IMR-90 (cell line): ENCODE measurements at regions not wholly inside any gene's neighbourhood (a gene's known extent, or its start where the extent isn't known, plus 50 kb on each side); places are given as distances from the start of the nearest gene placed in this dataset.

Source experiments
- CEBPB ChIP-seq: IDR thresholded peaks from 2 replicates; pipeline ENCODE4 v1.6.1; 2012; ENCODE audit warnings: low read depth, low read length, improper control_type of control experiment
- CHD1 ChIP-seq: IDR thresholded peaks from 2 replicates; pipeline ENCODE4 v1.6.1; 2012; ENCODE audit warnings: low read depth, low read length, improper control_type of control experiment
- CTCF ChIP-seq: conservative IDR thresholded peaks from 2 replicates; pipeline ENCODE4 v1.5.1; 2012; ENCODE audit warnings: mild to moderate bottlenecking, low read depth, low read length, improper control_type of control experiment
- MAFK ChIP-seq: IDR thresholded peaks from 2 replicates; pipeline ENCODE4 v1.6.1; 2012; ENCODE audit warnings: low read depth, low read length, improper control_type of control experiment
- MAZ ChIP-seq: IDR thresholded peaks from 2 replicates; pipeline ENCODE4 v1.6.1; 2012; ENCODE audit warnings: low read depth, mild to moderate bottlenecking, low read length, improper control_type of control experiment, moderate library complexity, borderline replicate concordance
- MXI1 ChIP-seq: IDR thresholded peaks from 2 replicates; pipeline ENCODE4 v1.6.1; 2012; ENCODE audit warnings: low read depth, mild to moderate bottlenecking, low read length, moderate library complexity, borderline replicate concordance
- POLR2A ChIP-seq: IDR thresholded peaks from 2 replicates; pipeline ENCODE4 v1.6.1; 2012; ENCODE audit warnings: mild to moderate bottlenecking, low read depth, low read length
- RAD21 ChIP-seq: IDR thresholded peaks from 2 replicates; pipeline ENCODE4 v1.6.1; 2012; ENCODE audit warnings: low read length, improper control_type of control experiment
- RCOR1 ChIP-seq: IDR thresholded peaks from 2 replicates; pipeline ENCODE4 v1.6.1; 2012; ENCODE audit warnings: mild to moderate bottlenecking, low read length, improper control_type of control experiment; ENCODE audit not compliant: insufficient replicate concordance
- TF ChIP-seq, protein P1 (sequence below): fragments of 150-350 bp; IDR thresholded peaks from 2 replicates; pipeline ENCODE4 v1.6.1; 2017; ENCODE audit warnings: mild to moderate bottlenecking, antibody characterized with exemption, low read length, low read depth

DNA sequence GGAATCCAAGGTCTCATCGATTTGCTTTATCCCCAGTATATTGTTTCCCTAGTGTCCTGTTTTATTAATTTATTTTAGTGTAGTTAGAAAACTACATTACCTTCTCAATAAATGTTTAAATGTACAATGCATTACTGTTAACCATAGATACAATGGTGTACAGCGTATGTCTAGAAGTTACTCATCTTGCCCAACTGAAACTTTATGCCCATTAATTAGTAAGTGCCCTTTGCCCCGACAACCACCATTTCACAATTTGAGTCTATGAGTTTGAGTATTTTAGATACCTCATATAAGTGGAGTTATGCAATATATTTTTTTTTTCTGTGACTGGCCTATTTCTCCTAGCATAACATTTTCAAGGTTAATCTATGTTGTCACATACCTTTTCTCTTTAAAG lies 1343.0 kb upstream of the SLC39A10 start:
- TF ChIP-seq CEBPB (no peak), POLR2A (no peak), MXI1 (no peak), CTCF (no peak), MAZ (no peak), MAFK (no peak), RCOR1 (no peak), RAD21 (no peak), CHD1 (no peak)
- TF ChIP-seq, protein P1, sequence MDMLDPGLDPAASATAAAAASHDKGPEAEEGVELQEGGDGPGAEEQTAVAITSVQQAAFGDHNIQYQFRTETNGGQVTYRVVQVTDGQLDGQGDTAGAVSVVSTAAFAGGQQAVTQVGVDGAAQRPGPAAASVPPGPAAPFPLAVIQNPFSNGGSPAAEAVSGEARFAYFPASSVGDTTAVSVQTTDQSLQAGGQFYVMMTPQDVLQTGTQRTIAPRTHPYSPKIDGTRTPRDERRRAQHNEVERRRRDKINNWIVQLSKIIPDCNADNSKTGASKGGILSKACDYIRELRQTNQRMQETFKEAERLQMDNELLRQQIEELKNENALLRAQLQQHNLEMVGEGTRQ = no peak
